HepG2 (cell line): ENCODE measurements at regions not wholly inside any gene's neighbourhood (a gene's known extent, or its start where the extent isn't known, plus 50 kb on each side); places are given as distances from the start of the nearest gene placed in this dataset.

Experiments
- CC2D1A ChIP-seq: sonication (generic); formaldehyde crosslinking; IDR thresholded peaks from 2 replicates; pipeline ENCODE4 v1.8.1; 2023; ENCODE audit warnings: mild to moderate bottlenecking, missing genetic modification reagents
- GABPA ChIP-seq, 2 experiments: IDR thresholded peaks; 2 replicates each; pipeline ENCODE4 v1.6.1; 2011 to 2016; ENCODE audit warnings: low read depth in 2 of 2, low read length in 1 of 2, missing biosample characterization in 1 of 2, missing genetic modification characterization in 1 of 2
- GTF2F1 ChIP-seq: fragments of 150-350 bp; IDR thresholded peaks from 2 replicates; pipeline ENCODE4 v1.6.1; 2014; ENCODE audit warnings: low read length
- HDAC2 ChIP-seq: sonication (generic); formaldehyde crosslinking; IDR thresholded peaks from 2 replicates; pipeline ENCODE4 v1.4.0; 2020; ENCODE audit warnings: missing genetic modification reagents
- IRX3 ChIP-seq: sonication (generic); formaldehyde crosslinking; IDR thresholded peaks from 2 replicates; pipeline ENCODE4 v1.8.1; 2023; ENCODE audit warnings: mild to moderate bottlenecking, low read depth, missing genetic modification reagents, borderline replicate concordance
- MATR3 ChIP-seq: sonication (generic); formaldehyde crosslinking; IDR thresholded peaks from 2 replicates; pipeline ENCODE4 v1.4.0; 2020; ENCODE audit warnings: missing genetic modification reagents
- MTA3 ChIP-seq: sonication (generic); formaldehyde crosslinking; IDR thresholded peaks from 2 replicates; pipeline ENCODE4 v1.4.0; 2020; ENCODE audit warnings: missing genetic modification reagents
- PTBP1 ChIP-seq: fragments of 200-400 bp; formaldehyde crosslinking; IDR thresholded peaks from 2 replicates; pipeline ENCODE4 v1.6.1; 2018; ENCODE audit warnings: low read length, low read depth; ENCODE audit not compliant: poor library complexity, severe bottlenecking
- RBAK ChIP-seq: sonication (generic); formaldehyde crosslinking; IDR thresholded peaks from 2 replicates; pipeline ENCODE4 v1.5.1; 2020; ENCODE audit warnings: mild to moderate bottlenecking, missing genetic modification reagents
- SRSF1 ChIP-seq: fragments of 200-400 bp; formaldehyde crosslinking; optimal IDR thresholded peaks from 2 replicates; pipeline ENCODE3; 2017; ENCODE audit warnings: mild to moderate bottlenecking, low read depth, low read length, moderate library complexity
- TAF15 ChIP-seq: fragments of 200-400 bp; formaldehyde crosslinking; IDR thresholded peaks from one replicate; pipeline ENCODE4 v1.6.1; 2018; ENCODE audit warnings: mild to moderate bottlenecking, low read depth, low read length; ENCODE audit not compliant: poor library complexity, severe bottlenecking
- TBX3 ChIP-seq: fragments of 450-650 bp; IDR thresholded peaks from 2 replicates; pipeline ENCODE4 v1.6.1; 2017; ENCODE audit warnings: antibody characterized with exemption, mild to moderate bottlenecking, inconsistent platforms, borderline replicate concordance
- USF2 ChIP-seq, 2 experiments: sonication (generic) in 1 of 2; formaldehyde crosslinking in 1 of 2; IDR thresholded peaks; 2 replicates each; pipeline versions ENCODE4 v1.5.1 to v1.6.1; 2011 to 2020; ENCODE audit warnings: borderline replicate concordance in 1 of 2, low read depth in 1 of 2, low read length in 1 of 2, mild to moderate bottlenecking in 1 of 2, missing genetic modification reagents in 1 of 2, moderate library complexity in 1 of 2
- ZBTB38 ChIP-seq: sonication (generic); formaldehyde crosslinking; IDR thresholded peaks from 2 replicates; pipeline ENCODE4 v1.5.1; 2020; ENCODE audit warnings: mild to moderate bottlenecking, missing genetic modification reagents
- ZFAT ChIP-seq: sonication (generic); formaldehyde crosslinking; conservative IDR thresholded peaks from 2 replicates; pipeline ENCODE4 v1.8.1; 2023; ENCODE audit warnings: missing genetic modification reagents, inconsistent platforms
- ZNF205 ChIP-seq: IDR thresholded peaks from 2 replicates; pipeline ENCODE4 v1.6.1; 2018; ENCODE audit warnings: missing biosample characterization, missing genetic modification reagents
- ZNF280B ChIP-seq: sonication (generic); formaldehyde crosslinking; IDR thresholded peaks from 2 replicates; pipeline ENCODE4 v1.5.0; 2020; ENCODE audit warnings: missing genetic modification reagents, mild to moderate bottlenecking, borderline replicate concordance
- ZNF333 ChIP-seq: sonication (generic); formaldehyde crosslinking; IDR thresholded peaks from 2 replicates; pipeline ENCODE4 v1.4.0; 2020; ENCODE audit warnings: mild to moderate bottlenecking, missing genetic modification reagents, borderline replicate concordance
- ZNF501 ChIP-seq: sonication (generic); formaldehyde crosslinking; IDR thresholded peaks from 2 replicates; pipeline ENCODE4 v1.5.1; 2020; ENCODE audit warnings: mild to moderate bottlenecking, moderate library complexity, missing genetic modification reagents
- ZNF678 ChIP-seq: sonication (generic); formaldehyde crosslinking; IDR thresholded peaks from 2 replicates; pipeline ENCODE4 v1.4.0; 2020; ENCODE audit warnings: mild to moderate bottlenecking, missing genetic modification reagents
- ZNF709 ChIP-seq: sonication (generic); formaldehyde crosslinking; IDR thresholded peaks from 2 replicates; pipeline ENCODE4 v1.5.0; 2020; ENCODE audit warnings: mild to moderate bottlenecking, missing genetic modification reagents
- ZNF891 ChIP-seq: sonication (generic); formaldehyde crosslinking; IDR thresholded peaks from 2 replicates; pipeline ENCODE4 v1.5.0; 2020; ENCODE audit warnings: mild to moderate bottlenecking, missing genetic modification reagents
- TF ChIP-seq, protein P1 (sequence below): IDR thresholded peaks from 2 replicates; pipeline ENCODE4 v1.6.1; 2018; ENCODE audit warnings: missing genetic modification reagents
- TF ChIP-seq, protein P2 (sequence below): sonication (generic); formaldehyde crosslinking; IDR thresholded peaks from 2 replicates; pipeline ENCODE4 v1.4.0; 2020; ENCODE audit warnings: mild to moderate bottlenecking, low read depth, missing genetic modification reagents

DNA sequence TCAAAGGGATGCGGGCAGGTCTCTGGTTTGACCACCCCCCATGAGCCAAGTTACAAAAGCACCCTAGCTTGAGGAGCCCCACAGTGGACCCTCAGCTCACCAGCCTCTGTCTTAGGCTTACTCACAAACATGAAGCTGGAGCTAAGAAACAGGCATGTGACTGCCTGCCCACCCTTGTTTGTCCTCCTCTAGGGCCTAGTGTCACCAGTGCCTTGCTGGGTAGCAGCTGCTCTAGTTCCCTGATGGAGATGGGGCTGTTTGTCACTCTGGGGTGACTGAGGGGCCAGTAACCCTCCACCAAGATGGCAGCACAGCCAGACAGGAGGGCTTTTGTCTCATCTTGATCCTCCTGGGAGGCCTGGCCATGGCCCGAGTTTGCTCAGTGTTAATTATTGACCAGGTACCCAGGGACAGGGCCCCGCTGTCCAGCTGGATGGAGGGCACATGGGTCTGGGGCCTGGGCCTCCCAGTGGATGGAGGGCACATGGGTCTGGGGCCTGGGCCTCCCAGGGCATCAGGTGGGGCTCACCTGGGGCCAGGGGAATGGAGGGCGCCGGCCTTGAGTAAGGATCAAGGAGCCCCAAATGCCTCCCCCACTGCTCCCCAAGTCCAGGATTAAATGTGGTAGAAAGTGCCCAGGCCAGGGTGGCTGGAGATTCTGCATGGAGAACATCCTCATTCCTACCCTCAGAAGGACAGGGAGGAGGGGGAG lies 185.9 kb upstream of the HAAO start (continued):
- TF ChIP-seq ZNF333 (peak; percentile 27; the same call in 1 of the 2 replicates), RBAK (CRISPR knock-in tag) (peak; percentile 99), IRX3 (peak; percentile 83; the same call in 1 of the 2 replicates), ZNF678 (peak; percentile 73), MTA3 (CRISPR knock-in tag) (no peak), GABPA (IDR thresholded peaks at IDR 0.05; ENCODE audit: low read depth, low read length) (no peak), GABPA (CRISPR knock-in tag; IDR thresholded peaks at IDR 0.05; ENCODE audit: low read depth) (no peak), TAF15 (no peak), CC2D1A (CRISPR knock-in tag) (no peak), ZNF205 (peak; percentile 71; the same call in 1 of the 2 replicates), ZNF709 (CRISPR knock-in tag) (no peak; the same call in 1 of the 2 replicates), ZNF501 (CRISPR knock-in tag) (peak; percentile 64), MATR3 (CRISPR knock-in tag) (no peak), USF2 (IDR thresholded peaks at IDR 0.05; ENCODE audit: low read depth, low read length) (no peak), USF2 (CRISPR knock-in tag; IDR thresholded peaks at IDR 0.05; ENCODE audit: borderline replicate concordance) (peak; percentile 72), TBX3 (no peak; the same call in 1 of the 2 replicates), ZNF891 (CRISPR knock-in tag) (peak; percentile 70; the same call in 1 of the 2 replicates), SRSF1 (peak; percentile 99), ZFAT (CRISPR knock-in tag) (no peak), HDAC2 (CRISPR knock-in tag) (peak; percentile 98), ZNF280B (CRISPR knock-in tag) (peak; percentile 48), PTBP1 (no peak), GTF2F1 (no peak), ZBTB38 (CRISPR knock-in tag) (peak; percentile 93)
- TF ChIP-seq, protein P1, sequence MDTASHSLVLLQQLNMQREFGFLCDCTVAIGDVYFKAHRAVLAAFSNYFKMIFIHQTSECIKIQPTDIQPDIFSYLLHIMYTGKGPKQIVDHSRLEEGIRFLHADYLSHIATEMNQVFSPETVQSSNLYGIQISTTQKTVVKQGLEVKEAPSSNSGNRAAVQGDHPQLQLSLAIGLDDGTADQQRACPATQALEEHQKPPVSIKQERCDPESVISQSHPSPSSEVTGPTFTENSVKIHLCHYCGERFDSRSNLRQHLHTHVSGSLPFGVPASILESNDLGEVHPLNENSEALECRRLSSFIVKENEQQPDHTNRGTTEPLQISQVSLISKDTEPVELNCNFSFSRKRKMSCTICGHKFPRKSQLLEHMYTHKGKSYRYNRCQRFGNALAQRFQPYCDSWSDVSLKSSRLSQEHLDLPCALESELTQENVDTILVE (CRISPR knock-in tag): peak; percentile 77
- TF ChIP-seq, protein P2, sequence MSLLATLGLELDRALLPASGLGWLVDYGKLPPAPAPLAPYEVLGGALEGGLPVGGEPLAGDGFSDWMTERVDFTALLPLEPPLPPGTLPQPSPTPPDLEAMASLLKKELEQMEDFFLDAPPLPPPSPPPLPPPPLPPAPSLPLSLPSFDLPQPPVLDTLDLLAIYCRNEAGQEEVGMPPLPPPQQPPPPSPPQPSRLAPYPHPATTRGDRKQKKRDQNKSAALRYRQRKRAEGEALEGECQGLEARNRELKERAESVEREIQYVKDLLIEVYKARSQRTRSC (CRISPR knock-in tag): peak; percentile 31
